HEK293 (cell line): ENCODE measurements at regions not wholly inside any gene's neighbourhood (a gene's known extent, or its start where the extent isn't known, plus 50 kb on each side); places are given as distances from the start of the nearest gene placed in this dataset.

ENCODE experiments used
- CTCF ChIA-PET: fragments of 350-600 bp; formaldehyde crosslinking; extraction: SDS; loops from one replicate; lab custom pipeline; 2021; ENCODE audit warnings: antibody characterized with exemption; lab: Yijun Ruan, JAX
- POLR2A ChIA-PET: fragments of 300-600 bp; formaldehyde crosslinking; extraction: SDS; loops from one replicate; lab custom pipeline; 2020; ENCODE audit warnings: antibody characterized with exemption, inconsistent platforms; lab: Yijun Ruan, JAX
- H3K27ac ChIP-seq: fragments of 200-500 bp; sonication (Bioruptor generic); 2 replicates; pipeline ENCODE4 v1.5.1; 2014; ENCODE audit warnings: low read depth, low read length, control low read depth, inconsistent platforms; ENCODE audit errors: extremely low read depth
- H3K36me3 ChIP-seq, 2 experiments: fragments of 200-500 bp in 1 of 2; sonication (Bioruptor generic) in 1 of 2; 1 replicate in 1 of 2; 2 replicates in 1 of 2; pipeline ENCODE4 v1.5.1; 2014 to 2017; ENCODE audit warnings: inconsistent platforms in 2 of 2, low read length in 2 of 2; ENCODE audit not compliant: control insufficient read depth in 2 of 2, insufficient read depth in 1 of 2
- H3K4me1 ChIP-seq: fragments of 200-500 bp; sonication (Bioruptor generic); 2 replicates; pipeline ENCODE4 v1.5.1; 2014; ENCODE audit warnings: mild to moderate bottlenecking, low read length, inconsistent platforms; ENCODE audit not compliant: control insufficient read depth, insufficient read depth
- H3K4me3 ChIP-seq: 2 replicates; pipeline ENCODE4 v1.5.1; 2011; ENCODE audit warnings: low read depth, mild to moderate bottlenecking, control low read depth, low read length, moderate library complexity
- H3K9me3 ChIP-seq: fragments of 200-500 bp; sonication (Bioruptor generic); 2 replicates; pipeline ENCODE4 v1.5.1; 2014; ENCODE audit warnings: low read depth, low read length, inconsistent platforms; ENCODE audit not compliant: control insufficient read depth, insufficient read depth
- BCL11B ChIP-seq: fragments of 450-650 bp; formaldehyde crosslinking; IDR thresholded peaks from 2 replicates; pipeline ENCODE4 v1.5.1; 2016; ENCODE audit warnings: low read depth, missing biosample characterization, missing genetic modification characterization
- GFI1B ChIP-seq: fragments of 450-650 bp; formaldehyde crosslinking; IDR thresholded peaks from 2 replicates; pipeline ENCODE4 v1.5.1; 2016; ENCODE audit warnings: missing biosample characterization, missing genetic modification characterization
- HOXD13 ChIP-seq: sonication (generic); formaldehyde crosslinking; IDR thresholded peaks from 2 replicates; pipeline ENCODE4 v1.8.0; 2022; ENCODE audit warnings: missing genetic modification reagents, borderline replicate concordance
- KLF16 ChIP-seq: fragments of 450-650 bp; formaldehyde crosslinking; IDR thresholded peaks from 2 replicates; pipeline ENCODE4 v1.5.1; 2017; ENCODE audit warnings: missing biosample characterization, missing genetic modification characterization
- KLF17 ChIP-seq: fragments of 450-650 bp; formaldehyde crosslinking; IDR thresholded peaks from 2 replicates; pipeline ENCODE4 v1.5.1; 2016; ENCODE audit warnings: missing biosample characterization, missing genetic modification characterization
- TRIM28 ChIP-seq: IDR thresholded peaks from 2 replicates; pipeline ENCODE4 v1.6.1; 2011; ENCODE audit warnings: low read length, control low read depth, borderline replicate concordance
- ZNF112 ChIP-seq: fragments of 450-650 bp; formaldehyde crosslinking; IDR thresholded peaks from 2 replicates; pipeline ENCODE4 v1.5.0; 2017; ENCODE audit warnings: missing biosample characterization, missing genetic modification characterization
- ZNF140 ChIP-seq: fragments of 450-650 bp; formaldehyde crosslinking; IDR thresholded peaks from 2 replicates; pipeline ENCODE4 v1.5.1; 2016; ENCODE audit warnings: missing biosample characterization, missing genetic modification characterization
- ZNF221 ChIP-seq: fragments of 450-650 bp; formaldehyde crosslinking; IDR thresholded peaks from 2 replicates; pipeline ENCODE4 v1.5.1; 2017; ENCODE audit warnings: missing biosample characterization, missing genetic modification characterization, borderline replicate concordance
- ZNF239 ChIP-seq: fragments of 450-650 bp; formaldehyde crosslinking; IDR thresholded peaks from 2 replicates; pipeline ENCODE4 v1.5.1; 2016; ENCODE audit warnings: missing biosample characterization, missing genetic modification characterization
- ZNF266 ChIP-seq: fragments of 450-650 bp; formaldehyde crosslinking; IDR thresholded peaks from 2 replicates; pipeline ENCODE4 v1.5.1; 2016; ENCODE audit warnings: missing biosample characterization, missing genetic modification characterization, low read depth
- ZNF350 ChIP-seq: fragments of 450-650 bp; formaldehyde crosslinking; IDR thresholded peaks from 2 replicates; pipeline ENCODE4 v1.5.0; 2017; ENCODE audit warnings: missing biosample characterization, mild to moderate bottlenecking, missing genetic modification characterization
- ZNF416 ChIP-seq: fragments of 450-650 bp; formaldehyde crosslinking; IDR thresholded peaks from 2 replicates; pipeline ENCODE4 v1.5.1; 2016; ENCODE audit warnings: missing biosample characterization, missing genetic modification characterization
- ZNF473 ChIP-seq: fragments of 450-650 bp; formaldehyde crosslinking; IDR thresholded peaks from 2 replicates; pipeline ENCODE4 v1.5.1; 2017; ENCODE audit warnings: missing biosample characterization, missing genetic modification characterization
- ZNF514 ChIP-seq: fragments of 450-650 bp; formaldehyde crosslinking; IDR thresholded peaks from 2 replicates; pipeline ENCODE4 v1.5.1; 2016; ENCODE audit warnings: missing biosample characterization, missing genetic modification characterization
- ZNF530 ChIP-seq: fragments of 450-650 bp; formaldehyde crosslinking; IDR thresholded peaks from 2 replicates; pipeline ENCODE4 v1.5.1; 2016; ENCODE audit warnings: low read depth, missing biosample characterization, missing genetic modification characterization
- ZNF561 ChIP-seq: fragments of 450-650 bp; IDR thresholded peaks from 2 replicates; pipeline ENCODE4 v1.5.1; 2018; ENCODE audit warnings: missing biosample characterization, missing genetic modification characterization, borderline replicate concordance
- ZNF585B ChIP-seq: fragments of 450-650 bp; formaldehyde crosslinking; IDR thresholded peaks from 2 replicates; pipeline ENCODE4 v1.5.1; 2016; ENCODE audit warnings: missing biosample characterization, missing genetic modification characterization
- ZNF645 ChIP-seq: fragments of 450-650 bp; formaldehyde crosslinking; IDR thresholded peaks from 2 replicates; pipeline ENCODE4; 2016; ENCODE audit warnings: missing biosample characterization, missing genetic modification characterization
- ZNF654 ChIP-seq: fragments of 450-650 bp; formaldehyde crosslinking; IDR thresholded peaks from 2 replicates; pipeline ENCODE4 v1.5.1; 2016; ENCODE audit warnings: low read depth, missing biosample characterization, missing genetic modification characterization
- ZNF704 ChIP-seq: fragments of 450-650 bp; formaldehyde crosslinking; IDR thresholded peaks from 2 replicates; pipeline ENCODE4 v1.5.1; 2016; ENCODE audit warnings: missing biosample characterization, missing genetic modification characterization
- ZNF785 ChIP-seq: fragments of 450-650 bp; formaldehyde crosslinking; IDR thresholded peaks from 2 replicates; pipeline ENCODE4 v1.5.1; 2016; ENCODE audit warnings: missing biosample characterization, missing genetic modification characterization
- ZSCAN23 ChIP-seq: fragments of 450-650 bp; formaldehyde crosslinking; IDR thresholded peaks from 2 replicates; pipeline ENCODE4 v1.5.1; 2016; ENCODE audit warnings: missing biosample characterization, missing genetic modification characterization
- TF ChIP-seq, protein P1 (sequence below): fragments of 450-650 bp; formaldehyde crosslinking; IDR thresholded peaks from 2 replicates; pipeline ENCODE4 v1.5.1; 2016; ENCODE audit warnings: missing biosample characterization, missing genetic modification characterization, borderline replicate concordance
- TF ChIP-seq, protein P2 (sequence below): fragments of 450-650 bp; IDR thresholded peaks from 2 replicates; pipeline ENCODE4 v1.5.1; 2018; ENCODE audit warnings: missing biosample characterization, mild to moderate bottlenecking, missing genetic modification characterization
- TF ChIP-seq, protein P3 (sequence below): fragments of 450-650 bp; formaldehyde crosslinking; IDR thresholded peaks from 2 replicates; pipeline ENCODE4 v1.5.1; 2016; ENCODE audit warnings: missing biosample characterization, missing genetic modification characterization, borderline replicate concordance

- Histone ChIP-seq H3K36me3 (no peaks in the 10 kb centered on the region), H3K4me1 (no peaks in the 10 kb centered on the region), H3K27ac (no peak overlapping the region), H3K4me3 (no peak overlapping the region), H3K9me3 (no peaks in the 10 kb centered on the region)
- TF ChIP-seq ZNF561 (tag by site-specific recombination) (no peak), KLF16 (tag by site-specific recombination) (no peak), BCL11B (no peak), HOXD13 (CRISPR knock-in tag) (no peak), KLF17 (tag by site-specific recombination) (no peak), ZNF416 (tag by site-specific recombination) (no peak), ZNF473 (tag by site-specific recombination) (no peak), ZNF239 (tag by site-specific recombination) (no peak), ZNF785 (no peak), ZNF514 (tag by site-specific recombination) (no peak), ZNF654 (tag by site-specific recombination) (no peak), ZNF140 (tag by site-specific recombination) (no peak), ZSCAN23 (tag by site-specific recombination) (no peak), ZNF704 (no peak), ZNF645 (tag by site-specific recombination) (no peak)
- TF ChIP-seq, protein P1, sequence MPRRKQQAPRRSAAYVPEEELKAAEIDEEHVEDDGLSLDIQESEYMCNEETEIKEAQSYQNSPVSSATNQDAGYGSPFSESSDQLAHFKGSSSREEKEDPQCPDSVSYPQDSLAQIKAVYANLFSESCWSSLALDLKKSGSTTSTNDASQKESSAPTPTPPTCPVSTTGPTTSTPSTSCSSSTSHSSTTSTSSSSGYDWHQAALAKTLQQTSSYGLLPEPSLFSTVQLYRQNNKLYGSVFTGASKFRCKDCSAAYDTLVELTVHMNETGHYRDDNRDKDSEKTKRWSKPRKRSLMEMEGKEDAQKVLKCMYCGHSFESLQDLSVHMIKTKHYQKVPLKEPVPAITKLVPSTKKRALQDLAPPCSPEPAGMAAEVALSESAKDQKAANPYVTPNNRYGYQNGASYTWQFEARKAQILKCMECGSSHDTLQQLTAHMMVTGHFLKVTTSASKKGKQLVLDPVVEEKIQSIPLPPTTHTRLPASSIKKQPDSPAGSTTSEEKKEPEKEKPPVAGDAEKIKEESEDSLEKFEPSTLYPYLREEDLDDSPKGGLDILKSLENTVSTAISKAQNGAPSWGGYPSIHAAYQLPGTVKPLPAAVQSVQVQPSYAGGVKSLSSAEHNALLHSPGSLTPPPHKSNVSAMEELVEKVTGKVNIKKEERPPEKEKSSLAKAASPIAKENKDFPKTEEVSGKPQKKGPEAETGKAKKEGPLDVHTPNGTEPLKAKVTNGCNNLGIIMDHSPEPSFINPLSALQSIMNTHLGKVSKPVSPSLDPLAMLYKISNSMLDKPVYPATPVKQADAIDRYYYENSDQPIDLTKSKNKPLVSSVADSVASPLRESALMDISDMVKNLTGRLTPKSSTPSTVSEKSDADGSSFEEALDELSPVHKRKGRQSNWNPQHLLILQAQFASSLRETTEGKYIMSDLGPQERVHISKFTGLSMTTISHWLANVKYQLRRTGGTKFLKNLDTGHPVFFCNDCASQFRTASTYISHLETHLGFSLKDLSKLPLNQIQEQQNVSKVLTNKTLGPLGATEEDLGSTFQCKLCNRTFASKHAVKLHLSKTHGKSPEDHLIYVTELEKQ (tag by site-specific recombination) = no peak
- TF ChIP-seq, protein P2, sequence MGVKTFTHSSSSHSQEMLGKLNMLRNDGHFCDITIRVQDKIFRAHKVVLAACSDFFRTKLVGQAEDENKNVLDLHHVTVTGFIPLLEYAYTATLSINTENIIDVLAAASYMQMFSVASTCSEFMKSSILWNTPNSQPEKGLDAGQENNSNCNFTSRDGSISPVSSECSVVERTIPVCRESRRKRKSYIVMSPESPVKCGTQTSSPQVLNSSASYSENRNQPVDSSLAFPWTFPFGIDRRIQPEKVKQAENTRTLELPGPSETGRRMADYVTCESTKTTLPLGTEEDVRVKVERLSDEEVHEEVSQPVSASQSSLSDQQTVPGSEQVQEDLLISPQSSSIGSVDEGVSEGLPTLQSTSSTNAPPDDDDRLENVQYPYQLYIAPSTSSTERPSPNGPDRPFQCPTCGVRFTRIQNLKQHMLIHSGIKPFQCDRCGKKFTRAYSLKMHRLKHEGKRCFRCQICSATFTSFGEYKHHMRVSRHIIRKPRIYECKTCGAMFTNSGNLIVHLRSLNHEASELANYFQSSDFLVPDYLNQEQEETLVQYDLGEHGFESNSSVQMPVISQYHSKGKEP (tag by site-specific recombination) = no peak
- ChIA-PET POLR2A (no interaction called here), CTCF (no interaction called here)
Measured at GRCh38 chr1:57712846-57713245, 289.0 kb upstream of the DAB1 start.

DNA sequence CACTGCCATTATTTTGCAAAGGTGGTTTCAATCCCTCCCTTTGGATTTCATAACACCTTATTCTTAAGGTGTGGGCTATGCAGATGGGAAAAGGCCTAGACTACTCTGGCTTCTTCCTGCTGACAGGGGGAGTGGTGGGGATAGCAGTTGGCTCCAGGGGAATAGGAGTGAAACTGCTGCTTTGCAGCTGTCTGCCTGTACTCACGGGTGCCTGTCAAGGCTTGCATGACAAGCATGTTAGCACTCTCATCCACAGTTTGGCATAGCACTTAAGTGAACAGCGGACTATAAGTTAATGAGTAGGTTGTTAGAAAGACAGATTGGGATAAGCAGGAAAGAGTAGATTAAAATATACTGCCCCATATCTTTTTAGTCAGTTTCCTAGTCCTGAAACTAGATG is 287.5 kb upstream of the DAB1 start:
- H3K27ac ChIP-seq = no peak overlapping the region
- no peaks in the 10 kb centered on the region for H3K4me1 ChIP-seq
- CTCF ChIA-PET = no interaction called here
- H3K36me3 ChIP-seq = no peaks in the 10 kb centered on the region
- no peaks in the 10 kb centered on the region for H3K9me3 ChIP-seq
- H3K4me3 ChIP-seq = no peak overlapping the region
- POLR2A ChIA-PET = no interaction called here
- TF ChIP-seq TRIM28 (no peak), ZNF530 (tag by site-specific recombination) (no peak), ZNF112 (no peak), ZNF585B (no peak), ZNF221 (tag by site-specific recombination) (no peak), ZNF266 (tag by site-specific recombination) (no peak), ZNF514 (tag by site-specific recombination) (no peak), ZNF350 (tag by site-specific recombination) (no peak), ZSCAN23 (tag by site-specific recombination) (no peak), GFI1B (no peak), ZNF239 (tag by site-specific recombination) (no peak)
- TF ChIP-seq, protein P3, sequence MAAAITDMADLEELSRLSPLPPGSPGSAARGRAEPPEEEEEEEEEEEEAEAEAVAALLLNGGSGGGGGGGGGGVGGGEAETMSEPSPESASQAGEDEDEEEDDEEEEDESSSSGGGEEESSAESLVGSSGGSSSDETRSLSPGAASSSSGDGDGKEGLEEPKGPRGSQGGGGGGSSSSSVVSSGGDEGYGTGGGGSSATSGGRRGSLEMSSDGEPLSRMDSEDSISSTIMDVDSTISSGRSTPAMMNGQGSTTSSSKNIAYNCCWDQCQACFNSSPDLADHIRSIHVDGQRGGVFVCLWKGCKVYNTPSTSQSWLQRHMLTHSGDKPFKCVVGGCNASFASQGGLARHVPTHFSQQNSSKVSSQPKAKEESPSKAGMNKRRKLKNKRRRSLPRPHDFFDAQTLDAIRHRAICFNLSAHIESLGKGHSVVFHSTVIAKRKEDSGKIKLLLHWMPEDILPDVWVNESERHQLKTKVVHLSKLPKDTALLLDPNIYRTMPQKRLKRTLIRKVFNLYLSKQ (tag by site-specific recombination) = no peak
